GM21367 (cell line): ENCODE measurements at regions not wholly inside any gene's neighbourhood (a gene's known extent, or its start where the extent isn't known, plus 50 kb on each side); places are given as distances from the start of the nearest gene placed in this dataset.
"Not testable (repeated sequence)": the region's sequence is repeated elsewhere in the genome, so short reads cannot be mapped to it uniquely, and the experiment has no call there.

ENCODE experiments used
- ATAC-seq: cut with Tn5 transposase; IDR thresholded peaks from one replicate; pipeline ENCODE4 v1.9.1; 2021; ENCODE audit not compliant: unreplicated experiment

- ATAC-seq: no peak
Measured at GRCh38 chr9:82880336-82881050, 182.4 kb downstream of the RASEF start.

DNA sequence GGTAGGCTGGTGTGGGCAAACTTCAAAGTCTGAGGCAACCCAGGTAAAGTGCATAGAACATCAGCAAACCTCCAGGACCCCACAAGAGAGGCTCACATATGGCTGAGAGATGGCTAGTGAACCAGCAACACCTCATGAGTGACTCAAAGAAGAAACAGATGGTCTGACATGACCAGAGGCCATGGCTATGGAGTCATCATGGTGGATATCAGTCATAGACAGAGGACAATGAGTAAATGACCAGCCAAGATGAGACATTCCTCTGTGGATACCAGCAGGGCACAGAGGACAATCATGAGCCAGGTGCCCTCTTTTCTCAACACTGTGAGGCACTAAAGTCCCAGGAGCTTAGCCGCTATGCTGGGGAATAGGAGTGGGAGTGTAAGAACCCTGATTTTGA lies 180.8 kb downstream of the RASEF start:
- no peak for ATAC-seq

DNA sequence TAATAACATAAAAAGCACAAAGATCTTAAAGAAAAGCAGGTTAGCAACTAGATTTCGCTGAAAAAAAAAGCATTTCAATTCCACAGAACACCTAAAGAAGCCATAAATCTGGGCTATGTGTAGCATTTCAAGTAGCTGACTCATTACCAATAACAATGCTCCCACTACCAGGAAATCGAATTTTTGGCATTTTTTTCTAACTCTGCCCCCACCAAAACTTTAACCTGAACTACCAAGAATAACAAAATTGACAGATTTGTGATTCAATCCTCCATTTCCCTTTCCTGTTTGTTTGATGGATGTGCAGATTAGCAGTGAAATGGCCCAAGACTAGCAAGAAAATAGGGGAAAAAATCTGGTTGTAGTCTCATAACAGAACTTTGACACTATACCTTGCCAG lies 180.2 kb downstream of the RASEF start:
- ATAC-seq: no peak

DNA sequence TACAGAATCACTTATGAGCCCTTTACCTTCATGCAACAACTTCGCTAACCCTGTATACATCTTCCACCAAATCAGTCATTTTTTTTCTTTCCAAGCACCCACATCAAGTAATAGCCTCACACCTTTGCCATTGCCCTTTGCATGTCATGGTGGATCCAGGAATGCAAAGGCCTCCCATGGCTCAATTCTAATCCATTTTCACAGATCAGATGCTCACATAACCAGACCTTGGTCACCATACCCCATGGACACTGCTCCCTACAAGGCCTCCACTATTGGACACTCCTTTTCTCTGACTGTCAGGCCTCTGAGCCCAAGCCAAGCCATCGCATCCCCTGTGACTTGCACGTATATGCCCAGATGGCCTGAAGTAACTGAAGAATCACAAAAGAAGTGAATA lies 179.5 kb downstream of the RASEF start:
- ATAC-seq: no peak

DNA sequence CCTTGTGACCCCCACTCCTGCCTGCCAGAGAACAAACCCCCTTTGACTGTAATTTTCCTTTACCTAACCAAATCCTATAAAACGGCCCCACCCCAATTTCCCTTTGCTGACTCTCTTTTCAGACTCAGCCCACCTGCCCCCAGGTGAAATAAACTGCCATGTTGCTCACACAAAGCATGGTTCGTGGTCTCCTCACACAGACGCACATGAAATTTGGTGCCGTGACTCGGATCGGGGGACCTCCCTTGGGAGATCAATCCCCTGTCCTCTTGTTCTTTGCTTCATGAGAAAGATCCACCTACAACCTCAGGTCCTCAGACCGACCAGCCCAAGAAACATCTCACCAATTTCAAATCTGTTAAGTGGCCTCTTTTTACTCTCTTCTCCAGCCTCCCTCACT lies 179.0 kb downstream of the RASEF start:
- not testable (repeated sequence) for ATAC-seq

DNA sequence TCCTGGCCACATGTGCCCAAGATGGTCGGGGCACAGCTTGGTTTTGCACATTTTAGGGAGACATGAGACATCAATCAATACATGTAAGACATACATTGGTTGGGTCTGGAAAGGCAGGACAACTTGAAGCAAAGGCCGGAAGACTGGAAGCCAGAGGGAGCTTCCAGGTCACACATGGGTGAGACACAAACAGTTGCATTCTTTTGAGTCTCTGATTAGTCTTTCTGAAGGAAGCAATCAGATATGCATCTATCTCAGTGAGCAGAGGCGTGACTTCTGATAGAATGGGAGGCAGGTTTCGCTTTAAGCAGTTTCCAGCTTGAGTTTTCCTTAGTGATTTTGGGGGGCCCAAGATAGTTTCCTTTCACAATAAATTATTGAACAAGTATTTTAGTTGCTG lies 172.5 kb downstream of the RASEF start:
- no peak for ATAC-seq

- ATAC-seq: no peak
Measured at GRCh38 chr9:82890865-82891264, 172.1 kb downstream of the RASEF start.

DNA sequence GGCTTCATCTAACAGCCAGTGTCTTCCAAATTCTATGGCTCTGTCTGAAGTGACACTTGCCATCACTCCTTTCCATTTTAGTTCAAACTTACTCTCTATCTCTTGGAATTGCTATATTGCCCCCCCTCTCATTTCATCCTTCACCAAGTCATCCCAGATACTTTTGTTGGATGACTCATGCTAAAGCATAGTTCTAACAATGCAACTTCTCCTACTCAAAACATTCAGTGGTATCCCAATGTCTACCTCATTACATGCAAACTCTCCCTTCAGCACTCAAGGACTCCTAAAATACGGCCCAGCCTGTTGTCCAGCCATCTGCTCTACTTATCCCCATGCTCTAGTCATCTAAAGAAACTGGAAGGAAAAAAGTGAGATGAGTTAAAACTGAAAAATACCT lies 171.6 kb downstream of the RASEF start:
- no peak for ATAC-seq

DNA sequence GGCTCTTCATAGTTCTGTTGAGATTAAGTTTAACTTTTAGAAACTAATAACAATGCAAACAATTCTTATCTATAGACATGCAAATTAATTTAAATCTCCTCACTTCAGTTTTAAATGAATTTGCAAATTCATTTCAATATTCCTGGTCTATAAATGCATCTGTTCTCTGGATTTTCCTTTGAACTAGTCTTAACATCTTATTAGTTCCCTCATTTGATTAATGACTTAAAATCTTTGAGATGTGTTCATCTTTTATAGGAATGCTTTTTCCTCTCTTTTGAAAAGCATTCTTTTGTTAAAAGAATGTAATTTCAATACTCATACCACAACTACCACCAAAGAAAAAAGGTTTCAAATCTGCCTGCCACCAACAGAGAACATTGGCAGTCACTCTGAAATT lies 169.4 kb downstream of the RASEF start:
- ATAC-seq: no peak

- ATAC-seq: no peak
Measured at GRCh38 chr9:82894548-82894947, 168.4 kb downstream of the RASEF start.

DNA sequence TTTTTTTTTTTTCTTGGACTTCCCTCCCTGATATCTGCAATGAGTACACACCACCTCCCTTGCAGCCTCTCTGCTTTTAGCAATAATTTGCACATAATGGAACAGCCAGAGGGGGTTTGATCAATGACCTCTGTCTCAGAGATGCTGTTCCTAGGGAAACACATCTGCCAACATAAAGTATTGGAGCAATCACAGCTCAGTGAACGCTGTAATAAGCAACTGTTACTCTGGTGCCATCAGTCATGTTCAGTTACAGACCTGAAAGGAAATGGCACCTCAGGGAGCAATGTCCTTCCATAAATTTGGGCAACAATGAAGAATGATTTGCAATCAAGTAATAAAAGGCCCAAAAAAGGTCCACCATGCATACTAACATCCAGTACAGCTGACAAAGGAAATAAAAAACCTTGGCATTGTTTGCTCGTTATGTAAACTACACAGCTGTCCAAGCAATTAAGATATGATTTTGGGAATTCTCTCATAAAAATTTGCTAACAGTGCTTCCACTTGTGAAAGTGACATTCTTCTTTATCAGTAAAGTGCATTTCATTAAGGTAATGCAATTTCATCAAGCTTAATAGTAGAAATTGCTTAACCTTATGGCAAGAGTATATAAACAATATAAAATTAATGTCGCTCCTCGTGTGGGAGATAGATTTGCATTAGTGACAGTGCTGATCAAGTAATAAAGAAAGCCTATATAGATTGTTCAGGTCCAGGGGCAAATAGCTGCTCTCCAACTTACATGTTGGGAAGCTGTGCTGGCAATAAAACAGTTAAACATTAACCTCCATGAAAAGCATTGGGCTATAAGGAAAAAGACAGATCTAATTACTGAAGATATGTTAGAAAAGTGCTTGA lies 167.8 kb downstream of the RASEF start:
- ATAC-seq: no peak

DNA sequence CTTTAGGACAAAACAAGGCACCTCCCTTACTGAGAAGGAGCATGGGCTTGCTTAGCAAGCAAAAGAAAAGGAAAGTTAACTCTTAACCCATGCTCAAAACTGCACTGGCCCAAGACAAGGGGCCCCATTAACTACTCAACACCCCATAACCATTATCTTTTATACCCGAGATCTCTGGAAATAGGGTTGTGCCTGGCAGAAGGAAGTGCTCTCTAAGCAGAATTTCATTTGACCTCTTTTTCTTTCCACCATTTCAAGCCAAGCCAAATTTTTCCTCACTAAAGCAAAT lies 167.2 kb downstream of the RASEF start:
- ATAC-seq: no peak

- no peak for ATAC-seq
Measured at GRCh38 chr9:82903503-82903902, 159.4 kb downstream of the RASEF start.

DNA sequence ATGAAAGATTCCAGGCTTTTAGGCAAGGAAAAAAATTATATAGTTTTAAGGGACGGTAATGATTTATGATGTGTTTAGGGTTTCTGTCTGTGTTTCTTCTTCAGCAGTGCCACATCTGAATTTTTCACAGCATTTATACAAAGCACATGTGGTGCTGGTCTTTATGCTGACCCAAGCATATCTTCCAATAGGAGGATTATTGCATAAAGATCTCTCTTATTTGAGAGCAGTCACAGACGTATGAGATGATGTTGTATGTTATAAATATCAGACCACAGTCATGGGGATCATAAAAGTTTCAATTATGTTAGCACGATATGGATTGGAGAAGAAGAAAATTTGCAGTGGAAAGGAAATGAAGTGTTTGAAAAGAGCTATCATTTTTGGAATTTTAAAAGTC lies 150.9 kb downstream of the RASEF start:
- no peak for ATAC-seq

DNA sequence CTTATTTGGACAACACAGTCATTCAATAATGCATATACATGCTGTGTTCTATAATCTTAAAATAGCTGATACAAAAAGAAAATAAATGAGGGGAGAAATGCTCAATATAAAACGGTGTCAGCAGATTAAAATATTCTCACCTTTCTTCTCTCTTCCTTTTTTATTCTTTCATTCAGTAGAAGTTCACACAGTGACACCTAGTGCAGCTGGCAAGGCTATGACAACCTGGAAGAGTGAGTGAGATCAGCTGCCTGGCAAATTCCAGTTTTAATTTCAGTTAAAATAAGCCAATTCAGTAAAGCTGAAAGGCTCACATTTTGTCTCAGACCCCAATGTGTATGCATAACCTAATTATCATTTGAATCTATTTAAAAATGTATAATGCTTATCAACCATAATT lies 150.3 kb downstream of the RASEF start:
- no peak for ATAC-seq

DNA sequence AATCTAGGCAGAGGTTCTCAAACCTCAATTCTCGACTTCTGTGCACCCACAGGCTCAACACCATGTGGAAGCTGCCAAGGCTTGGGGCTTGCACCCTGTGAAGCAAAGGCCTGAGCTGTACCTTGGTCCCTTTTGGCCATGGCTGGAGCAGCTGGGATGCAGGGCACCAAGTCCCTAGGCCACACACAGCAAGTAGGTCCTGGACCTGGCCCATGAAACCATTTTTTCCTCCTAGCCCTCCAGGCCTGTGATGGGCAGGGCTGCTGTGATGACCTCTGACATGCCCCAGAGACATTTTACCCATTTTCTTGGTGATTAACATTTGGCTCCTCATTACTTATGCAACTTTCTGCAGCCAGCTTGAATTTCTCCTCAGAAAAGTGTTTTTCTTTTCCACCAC lies 146.7 kb downstream of the RASEF start:
- not testable (repeated sequence) for ATAC-seq

- ATAC-seq: no peak
Measured at GRCh38 chr9:82920154-82920553, 142.8 kb downstream of the RASEF start.

DNA sequence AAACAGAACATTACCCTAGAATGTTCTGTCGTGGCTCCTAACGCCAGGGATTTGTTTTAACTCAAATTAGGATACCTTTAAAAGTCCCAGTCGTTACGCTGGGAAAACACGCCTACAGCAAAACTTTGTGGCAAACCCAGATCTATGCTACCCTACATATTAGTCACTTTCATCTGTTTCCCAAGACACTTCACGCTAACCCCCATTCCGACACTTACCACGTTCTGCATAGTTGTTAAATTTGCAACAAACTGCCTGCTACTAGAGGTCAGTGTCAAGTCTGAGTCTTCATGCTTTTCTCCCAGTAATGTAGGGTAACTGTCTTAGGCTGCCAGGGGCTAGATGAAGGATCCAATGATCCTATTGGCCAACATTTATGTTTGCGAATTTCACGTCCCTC lies 140.3 kb downstream of the RASEF start:
- ATAC-seq: no peak

DNA sequence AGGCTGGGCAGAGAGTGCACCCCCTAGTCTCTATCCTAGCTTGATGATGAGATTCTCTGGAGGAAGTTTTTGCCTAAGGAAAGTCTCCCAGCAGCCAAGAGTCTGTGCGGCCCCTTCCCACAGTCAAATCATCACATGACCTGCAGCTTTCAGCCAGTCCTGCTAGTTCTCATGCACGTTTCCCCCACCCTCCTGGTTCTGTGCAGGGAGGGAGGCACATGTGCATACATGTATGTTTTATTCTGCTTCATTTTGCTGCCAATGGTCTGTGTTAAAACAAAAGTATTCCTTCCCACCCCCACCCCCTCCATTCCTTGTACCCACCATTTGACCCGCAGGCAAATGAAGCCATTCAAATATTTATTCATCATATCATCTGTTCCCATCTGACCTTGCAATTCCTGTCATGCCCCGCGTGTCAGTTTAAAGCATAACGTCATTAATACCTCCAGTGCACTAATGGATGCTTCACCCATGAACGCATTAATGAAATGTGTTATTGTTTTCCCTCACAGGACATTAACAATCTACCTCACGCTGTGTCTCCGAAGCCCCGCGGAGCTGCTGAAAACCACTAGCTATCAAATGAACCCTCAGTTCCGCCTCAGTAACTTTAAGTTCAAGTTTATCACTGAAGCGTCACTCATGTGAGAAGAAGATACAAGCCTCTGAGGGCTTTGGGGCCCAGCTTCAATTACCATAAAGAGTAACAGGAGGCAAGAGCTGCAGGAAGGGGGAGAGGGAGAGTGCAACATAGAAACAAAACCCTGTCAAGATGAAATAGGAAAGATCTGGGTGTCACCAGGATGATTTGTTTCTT lies 139.6 kb downstream of the RASEF start:
- no peak for ATAC-seq

DNA sequence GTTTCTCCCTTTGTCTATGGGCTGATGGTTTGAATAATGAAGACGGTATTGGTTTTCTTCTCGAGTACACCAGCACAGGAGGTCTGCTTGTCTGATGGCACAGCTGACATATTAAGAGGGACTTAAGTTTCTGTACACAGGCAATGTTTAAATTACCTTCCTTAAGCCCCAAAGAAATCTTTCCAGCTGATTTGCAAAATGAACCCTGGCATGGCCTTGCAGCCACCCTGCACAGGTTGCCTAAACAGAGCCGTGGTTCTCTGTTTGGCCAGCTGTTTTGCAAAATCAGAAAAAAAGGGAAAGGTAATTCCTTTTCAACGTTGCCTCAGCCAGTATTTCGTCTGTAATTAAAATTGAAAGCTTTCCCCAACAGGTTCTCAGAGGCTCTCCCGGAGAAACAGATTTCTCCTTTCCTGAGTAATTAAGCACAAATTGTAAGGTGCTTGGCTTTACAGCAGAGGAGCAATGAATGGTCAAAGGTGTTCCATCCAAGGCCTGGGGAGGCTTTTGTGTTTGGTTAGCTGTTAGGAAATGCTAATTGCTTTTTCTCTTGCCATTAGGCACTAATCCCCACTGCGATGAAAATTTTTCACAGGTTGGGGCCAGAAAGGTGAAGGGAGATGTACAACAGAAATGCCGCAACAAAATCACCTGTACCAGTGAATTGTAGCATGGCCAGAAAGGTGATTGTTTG lies 138.9 kb downstream of the RASEF start:
- no peak for ATAC-seq
